GM19372 (cell line): ENCODE measurements at regions not wholly inside any gene's neighbourhood (a gene's known extent, or its start where the extent isn't known, plus 50 kb on each side); places are given as distances from the start of the nearest gene placed in this dataset.

ENCODE experiments used
- ATAC-seq: cut with Tn5 transposase; IDR thresholded peaks from one replicate; pipeline ENCODE4 v1.9.1; 2021; ENCODE audit warnings: mild to moderate bottlenecking, low read depth, moderate library complexity; ENCODE audit not compliant: unreplicated experiment

DNA sequence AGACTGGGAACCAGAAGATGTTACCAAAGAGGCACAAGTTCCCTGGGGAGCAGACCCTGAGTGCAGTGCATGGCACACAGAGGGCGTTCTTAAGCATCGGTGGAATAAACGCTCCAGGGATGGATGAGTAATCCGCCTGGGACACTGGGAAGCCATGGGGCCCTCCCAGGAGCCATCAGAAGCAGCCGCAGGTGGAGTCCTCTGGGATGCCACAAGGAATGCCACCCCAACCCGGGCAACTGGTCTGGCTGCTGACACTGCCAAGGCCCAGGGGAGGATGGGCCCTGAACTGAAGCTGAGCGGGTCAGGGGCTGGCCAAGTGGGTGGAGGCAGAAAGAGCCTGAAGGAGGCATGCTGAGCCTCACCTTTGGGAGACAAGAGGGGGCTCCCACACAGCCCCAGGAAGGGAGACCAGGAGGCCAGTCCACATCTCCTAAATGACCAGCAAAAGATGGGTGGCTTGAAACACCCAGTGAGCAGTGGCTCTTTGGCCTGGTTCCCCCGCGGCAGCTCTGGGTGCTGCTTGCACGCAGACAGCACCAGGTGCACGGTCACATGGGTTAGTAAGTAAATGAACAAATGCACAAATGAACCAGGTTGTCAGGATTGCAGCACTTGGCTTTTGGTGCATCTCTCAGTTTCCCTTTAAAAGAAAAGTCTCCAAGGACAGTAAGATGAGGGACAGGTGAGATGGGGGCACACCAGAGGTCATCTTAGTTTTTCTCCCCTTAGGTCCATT is 141.3 kb upstream of the ZMIZ1 start:
- ATAC-seq, result no peak

DNA sequence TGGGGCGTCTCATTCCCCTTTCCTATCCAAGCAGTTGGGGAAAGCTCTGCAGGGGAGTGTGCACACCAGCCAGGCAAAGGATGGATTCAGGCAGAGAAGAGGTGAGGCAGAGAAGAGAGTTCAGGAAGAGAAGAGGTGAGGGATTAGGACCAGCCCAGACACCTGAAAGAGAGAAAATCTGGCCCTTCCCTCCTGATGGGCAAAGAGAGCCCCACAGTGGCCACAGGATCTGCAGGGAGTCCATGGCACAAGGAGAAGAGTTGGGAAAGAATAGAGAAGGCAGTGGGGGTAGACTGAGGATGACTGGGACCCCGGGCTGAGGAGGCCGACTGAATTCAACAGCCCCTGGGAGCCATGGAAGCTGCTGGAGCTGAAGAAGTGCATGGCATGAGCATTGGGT is 140.4 kb upstream of the ZMIZ1 start:
- no peak for ATAC-seq

- ATAC-seq, result no peak
Measured at GRCh38 chr10:78929541-78929940, 139.2 kb upstream of the ZMIZ1 start.

- no peak for ATAC-seq
Measured at GRCh38 chr10:78931321-78932053, 137.3 kb upstream of the ZMIZ1 start.

GRCh38 chr10:78932054-78932386 is 136.7 kb upstream of the ZMIZ1 start:
- no peak for ATAC-seq

- ATAC-seq, result no peak
Measured at GRCh38 chr10:78932861-78933260, 135.9 kb upstream of the ZMIZ1 start.

DNA sequence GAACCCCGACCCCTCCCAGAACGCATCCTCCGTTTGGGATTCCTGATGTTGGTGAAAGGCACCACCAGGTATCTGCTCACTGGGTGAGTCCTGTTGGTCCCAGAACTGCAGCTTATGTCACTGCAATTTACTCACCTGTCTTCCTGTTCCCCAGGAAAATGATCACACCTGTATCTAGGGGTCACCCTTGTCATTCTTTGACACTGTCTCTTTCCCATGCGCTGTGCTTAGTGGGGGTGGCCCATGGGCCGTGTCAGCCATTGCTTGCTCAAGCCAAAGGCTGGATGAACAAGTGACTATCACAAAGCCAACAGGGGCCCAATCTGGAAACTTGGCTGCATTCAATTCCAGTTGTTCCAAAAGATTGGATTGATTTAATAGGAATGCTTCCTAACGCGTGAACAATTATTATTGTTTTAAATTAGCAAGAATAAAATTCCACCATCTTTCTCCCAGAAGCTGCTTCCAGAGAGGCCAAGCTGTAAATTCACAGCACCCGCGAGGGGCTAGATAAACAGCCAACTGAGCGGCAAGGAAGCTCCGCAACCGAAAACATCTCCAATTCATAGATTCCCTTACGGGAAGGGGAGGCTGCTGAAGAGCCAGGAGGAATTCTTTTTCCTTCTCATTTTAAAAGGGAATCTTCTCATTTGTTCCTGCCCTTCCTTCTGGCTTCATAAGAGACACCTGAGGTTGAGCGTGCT is 134.8 kb upstream of the ZMIZ1 start:
- ATAC-seq, result no peak

DNA sequence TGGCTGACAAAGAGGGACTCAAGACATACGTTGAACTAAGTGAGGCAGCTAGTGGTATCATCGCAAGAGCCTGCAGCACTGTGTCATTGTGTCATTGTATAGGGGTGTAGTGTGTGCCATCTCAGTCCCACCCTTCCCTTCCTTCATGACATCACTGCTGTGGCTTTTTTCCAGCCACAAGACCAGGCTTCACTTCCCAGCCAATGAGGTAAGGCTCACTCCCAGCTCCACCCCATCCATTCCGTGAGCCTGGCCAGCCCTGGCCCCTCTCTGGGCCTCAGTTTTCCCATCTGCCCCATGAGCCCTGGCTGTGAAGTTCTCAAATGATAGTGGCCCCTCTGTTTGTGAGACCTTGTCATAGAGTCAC is 134.3 kb upstream of the ZMIZ1 start:
- no peak for ATAC-seq

DNA sequence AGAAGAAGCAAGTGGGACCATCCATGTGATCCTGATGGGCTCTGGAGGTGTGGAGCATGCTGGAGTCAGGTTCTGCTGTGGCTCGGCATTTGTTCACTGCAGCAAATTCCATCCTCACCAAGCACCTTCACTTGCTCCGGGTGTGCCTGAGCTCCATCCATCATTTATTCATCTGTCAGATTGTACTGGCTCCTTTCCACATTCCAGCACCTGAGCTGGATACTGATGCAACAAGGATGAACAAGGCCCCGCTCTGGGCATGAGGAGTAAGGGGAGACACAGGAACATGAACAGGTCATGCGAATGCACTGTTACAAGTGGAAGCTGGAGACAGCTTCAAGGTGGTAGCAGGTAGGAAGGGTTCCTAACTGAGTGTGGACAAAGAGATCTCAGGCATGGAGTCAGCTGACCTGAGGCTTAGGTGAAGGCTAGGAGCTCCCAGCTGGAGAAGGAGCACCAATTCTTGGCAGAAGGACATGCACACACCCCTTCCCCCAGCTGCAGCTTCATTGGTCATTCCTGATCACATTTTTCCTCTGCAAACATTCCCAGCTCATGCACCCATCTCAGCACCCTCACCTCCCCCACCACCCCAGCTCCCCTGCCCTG is 133.7 kb upstream of the ZMIZ1 start:
- ATAC-seq, result no peak

- ATAC-seq, result no peak
Measured at GRCh38 chr10:78935697-78936407, 132.9 kb upstream of the ZMIZ1 start.

GRCh38 chr10:78936412-78937342 is 132.1 kb upstream of the ZMIZ1 start:
- no peak for ATAC-seq

- ATAC-seq, result no peak
Measured at GRCh38 chr10:78937393-78937792, 131.4 kb upstream of the ZMIZ1 start.

DNA sequence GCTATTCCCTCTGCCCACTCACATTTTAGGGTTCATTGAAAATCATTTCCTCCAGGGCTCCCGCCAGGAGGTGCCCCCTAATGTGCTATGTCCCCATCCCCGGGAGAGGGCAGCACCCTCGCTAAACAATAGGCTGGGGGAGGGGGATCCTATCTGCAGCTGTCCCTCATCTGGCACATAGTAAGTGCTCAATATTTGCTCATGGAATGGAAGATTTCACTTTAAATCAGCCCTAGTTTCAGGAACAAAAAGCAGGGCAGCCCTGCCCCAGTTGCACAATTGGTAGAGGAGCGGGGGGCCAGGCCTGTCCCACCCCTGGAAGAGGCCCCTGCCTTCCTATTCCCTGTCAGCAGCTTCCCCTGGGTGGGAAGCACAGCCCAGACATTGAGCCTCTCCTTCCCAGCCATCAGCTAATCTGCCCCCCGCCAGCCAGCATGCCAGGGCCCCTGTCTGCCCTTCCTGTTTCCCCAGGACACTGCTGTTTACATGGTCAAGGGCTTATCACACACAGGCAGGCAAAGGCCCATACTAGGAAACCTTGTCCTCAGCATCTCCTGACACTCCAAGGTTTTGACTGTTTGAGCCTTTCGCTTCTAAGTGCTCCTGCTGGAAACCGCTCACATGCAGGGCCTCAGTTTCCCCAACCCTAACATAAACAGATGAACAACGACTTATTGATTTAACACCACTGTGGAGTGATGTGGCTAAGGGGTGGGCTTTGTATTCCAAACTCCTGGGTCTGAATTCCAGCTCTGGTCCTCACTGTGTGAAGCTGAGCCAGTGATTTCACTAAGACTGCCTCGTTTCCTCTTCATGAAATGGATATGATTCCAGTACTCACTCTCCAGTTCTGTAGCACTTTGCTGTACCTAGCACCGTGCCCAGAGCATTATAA is 130.7 kb upstream of the ZMIZ1 start:
- ATAC-seq, result no peak

GRCh38 chr10:78938695-78939672 is 129.8 kb upstream of the ZMIZ1 start:
- ATAC-seq, result no peak

GRCh38 chr10:78942091-78942501 is 126.7 kb upstream of the ZMIZ1 start:
- ATAC-seq, result no peak

DNA sequence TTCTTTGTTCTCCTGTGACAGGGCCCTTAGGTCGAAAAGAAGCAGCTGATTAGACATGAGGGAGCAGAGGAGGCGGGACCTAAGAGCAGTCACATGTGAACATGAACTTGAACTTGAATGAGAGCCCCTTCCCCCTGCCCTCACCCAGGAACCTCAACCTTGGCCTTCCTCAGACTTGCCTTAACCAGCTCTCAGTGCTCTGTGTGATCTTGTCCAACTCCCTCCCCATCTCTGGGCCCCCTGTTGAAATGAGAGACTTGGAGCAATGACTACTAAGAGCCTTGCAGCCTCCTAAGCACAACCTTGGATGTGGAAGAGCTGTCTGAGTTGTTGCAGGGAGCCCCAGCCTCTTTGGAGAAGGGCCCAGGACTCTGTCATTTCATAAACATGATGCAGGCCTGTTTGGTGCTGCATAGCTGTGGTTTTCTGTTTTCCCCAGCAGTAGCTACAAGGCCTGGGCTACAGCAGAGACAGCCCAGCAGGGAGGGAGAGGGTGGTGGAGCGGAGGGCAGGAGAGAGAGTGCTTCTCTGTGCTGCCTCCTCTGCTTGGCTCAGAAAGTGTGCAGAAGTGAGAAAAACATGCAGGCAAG is 123.9 kb upstream of the ZMIZ1 start:
- no peak for ATAC-seq

- no peak for ATAC-seq
Measured at GRCh38 chr10:78945838-78946237, 122.9 kb upstream of the ZMIZ1 start.
